ENCODE measurements at regions not wholly inside any gene's neighbourhood (a gene's known extent, or its start where the extent isn't known, plus 50 kb on each side); places are given as distances from the start of the nearest gene placed in this dataset.

GRCh38 chr6:98627129-98627775 is 207.1 kb upstream of the POU3F2 start:
- DNase-seq = no peak
- intact Hi-C loops (cut with DNase I) = no loop called here
- H3K27ac ChIP-seq = no peak overlapping the region
- no peaks in the 10 kb centered on the region for H3K27me3 ChIP-seq (ENCODE audit: low read depth)
- H3K4me1 ChIP-seq = no peaks in the 10 kb centered on the region
- no peak overlapping the region for H3K4me3 ChIP-seq
- TF ChIP-seq, protein P1, sequence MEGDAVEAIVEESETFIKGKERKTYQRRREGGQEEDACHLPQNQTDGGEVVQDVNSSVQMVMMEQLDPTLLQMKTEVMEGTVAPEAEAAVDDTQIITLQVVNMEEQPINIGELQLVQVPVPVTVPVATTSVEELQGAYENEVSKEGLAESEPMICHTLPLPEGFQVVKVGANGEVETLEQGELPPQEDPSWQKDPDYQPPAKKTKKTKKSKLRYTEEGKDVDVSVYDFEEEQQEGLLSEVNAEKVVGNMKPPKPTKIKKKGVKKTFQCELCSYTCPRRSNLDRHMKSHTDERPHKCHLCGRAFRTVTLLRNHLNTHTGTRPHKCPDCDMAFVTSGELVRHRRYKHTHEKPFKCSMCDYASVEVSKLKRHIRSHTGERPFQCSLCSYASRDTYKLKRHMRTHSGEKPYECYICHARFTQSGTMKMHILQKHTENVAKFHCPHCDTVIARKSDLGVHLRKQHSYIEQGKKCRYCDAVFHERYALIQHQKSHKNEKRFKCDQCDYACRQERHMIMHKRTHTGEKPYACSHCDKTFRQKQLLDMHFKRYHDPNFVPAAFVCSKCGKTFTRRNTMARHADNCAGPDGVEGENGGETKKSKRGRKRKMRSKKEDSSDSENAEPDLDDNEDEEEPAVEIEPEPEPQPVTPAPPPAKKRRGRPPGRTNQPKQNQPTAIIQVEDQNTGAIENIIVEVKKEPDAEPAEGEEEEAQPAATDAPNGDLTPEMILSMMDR (IDR thresholded peaks at IDR 0.05) = no peak
- no peaks in the 10 kb centered on the region for H3K9me3 ChIP-seq
- H3K36me3 ChIP-seq = no peaks in the 10 kb centered on the region
- ATAC-seq = no peak

DNA sequence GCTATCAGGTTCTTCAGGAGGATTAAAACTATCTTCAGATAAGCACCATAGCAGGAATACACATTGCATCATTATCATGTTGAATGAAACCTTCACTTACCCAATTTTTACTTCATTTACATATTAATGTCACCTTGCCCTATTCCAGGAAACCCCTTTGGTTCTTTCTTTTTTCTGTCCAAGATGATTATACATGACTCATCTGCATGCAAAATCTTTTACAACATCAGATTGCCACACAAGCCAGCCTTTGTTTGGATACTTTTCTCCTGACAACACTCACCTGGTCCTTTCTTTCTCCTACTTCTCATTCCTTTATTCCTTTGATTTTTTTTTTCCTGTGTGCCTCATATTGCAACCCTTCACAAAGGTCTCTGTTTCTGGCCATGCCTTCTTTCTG is 200.5 kb upstream of the POU3F2 start:
- DNase-seq (no peak), ATAC-seq (peak in 1 of 2 donors; percentile 12)
- Histone ChIP-seq H3K9me3 (no peaks in the 10 kb centered on the region), H3K4me3 (no peak overlapping the region), H3K27ac (no peak overlapping the region), H3K36me3 (no peaks in the 10 kb centered on the region), H3K27me3 (ENCODE audit: low read depth) (no peaks in the 10 kb centered on the region), H3K4me1 (no peaks in the 10 kb centered on the region)
- TF ChIP-seq, protein P1 (IDR thresholded peaks at IDR 0.05) = no peak
- intact Hi-C loops (cut with DNase I) = no loop called here

DNA sequence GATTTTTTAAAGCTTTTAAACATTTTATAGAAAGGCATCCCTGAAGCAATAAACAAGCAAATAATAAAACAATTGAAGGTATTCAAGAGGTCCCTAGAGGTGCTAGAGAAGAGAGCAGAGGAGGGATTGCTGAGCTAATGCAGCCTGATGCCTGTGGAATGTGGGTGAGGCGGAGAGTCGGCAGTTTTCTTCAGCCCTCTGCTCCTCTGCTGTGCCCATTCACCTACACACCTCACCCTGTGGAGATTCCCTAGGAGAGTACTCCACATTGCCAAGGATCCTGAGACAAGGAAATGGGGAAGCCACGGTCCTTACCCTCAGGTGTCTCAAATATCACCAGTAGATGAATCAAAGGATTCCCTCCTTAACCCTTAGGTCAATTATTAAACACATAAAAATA is 199.8 kb upstream of the POU3F2 start:
- intact Hi-C loops (cut with DNase I) = no loop called here
- Histone ChIP-seq H3K4me3 (no peak overlapping the region), H3K27ac (no peak overlapping the region), H3K27me3 (ENCODE audit: low read depth) (no peaks in the 10 kb centered on the region), H3K36me3 (no peaks in the 10 kb centered on the region), H3K9me3 (no peaks in the 10 kb centered on the region), H3K4me1 (no peaks in the 10 kb centered on the region)
- ATAC-seq (peak; percentile 76 to 90), DNase-seq (peak; percentile 44)
- TF ChIP-seq, protein P1 (IDR thresholded peaks at IDR 0.05) = no peak

- no peaks in the 10 kb centered on the region for H3K4me1 ChIP-seq
- ATAC-seq (no peak), DNase-seq (no peak)
- no peak overlapping the region for H3K27ac ChIP-seq
- no peaks in the 10 kb centered on the region for H3K36me3 ChIP-seq
- H3K4me3 ChIP-seq = no peak overlapping the region
- no peaks in the 10 kb centered on the region for H3K27me3 ChIP-seq (ENCODE audit: low read depth)
- intact Hi-C loops (cut with DNase I) = no loop called here
- TF ChIP-seq, protein P1 (IDR thresholded peaks at IDR 0.05) = no peak
- no peaks in the 10 kb centered on the region for H3K9me3 ChIP-seq
Measured at GRCh38 chr6:98635191-98635590, 199.2 kb upstream of the POU3F2 start.

GRCh38 chr6:98636941-98637340 is 197.4 kb upstream of the POU3F2 start:
- H3K36me3 ChIP-seq = no peaks in the 10 kb centered on the region
- H3K4me1 ChIP-seq = no peaks in the 10 kb centered on the region
- intact Hi-C loops (cut with DNase I) = no loop called here
- H3K9me3 ChIP-seq = no peaks in the 10 kb centered on the region
- DNase-seq (no peak), ATAC-seq (no peak)
- no peaks in the 10 kb centered on the region for H3K27me3 ChIP-seq (ENCODE audit: low read depth)
- H3K27ac ChIP-seq = no peak overlapping the region
- no peak overlapping the region for H3K4me3 ChIP-seq
- TF ChIP-seq, protein P1 (IDR thresholded peaks at IDR 0.05) = no peak
